Suprapubic skin (tissue), 4 donors: ENCODE measurements at regions not wholly inside any gene's neighbourhood (a gene's known extent, or its start where the extent isn't known, plus 50 kb on each side); places are given as distances from the start of the nearest gene placed in this dataset.

Experiments
- DNase-seq, 2 donors: peaks; one replicate each; pipeline ENCODE4 v3.0.0-alpha.2; 2019; ENCODE audit warnings: low spot score in 2 of 2
- H3K27ac ChIP-seq: fragments of 200-600 bp; sonication (generic); one replicate; pipeline ENCODE4 v1.5.1; 2019
- H3K27me3 ChIP-seq: fragments of 200-600 bp; sonication (generic); one replicate; pipeline ENCODE4 v1.5.1; 2019
- H3K36me3 ChIP-seq: fragments of 200-600 bp; sonication (generic); one replicate; pipeline ENCODE4 v1.5.1; 2019
- H3K4me1 ChIP-seq: fragments of 200-600 bp; sonication (generic); one replicate; pipeline ENCODE4 v1.5.1; 2019
- H3K4me3 ChIP-seq: fragments of 200-600 bp; sonication (generic); one replicate; pipeline ENCODE4 v1.5.1; 2019; ENCODE audit warnings: mild to moderate bottlenecking
- H3K9me3 ChIP-seq: fragments of 200-600 bp; sonication (generic); one replicate; pipeline ENCODE4 v1.5.1; 2019
- EP300 ChIP-seq: sonication (generic); formaldehyde crosslinking; IDR thresholded peaks from one replicate; pipeline ENCODE4 v1.6.1; 2017; ENCODE audit warnings: antibody characterized with exemption
- POLR2A ChIP-seq, 2 donors: fragments of 450-650 bp; IDR thresholded peaks; one replicate each; pipeline ENCODE4 v1.6.1; 2017; ENCODE audit warnings: antibody characterized with exemption in 2 of 2, mild to moderate bottlenecking in 2 of 2, moderate library complexity in 2 of 2
- POLR2AphosphoS5 ChIP-seq, 3 donors: sonication (generic); formaldehyde crosslinking; IDR thresholded peaks; one replicate each; pipeline ENCODE4 v1.6.1; 2017; ENCODE audit warnings: antibody characterized with exemption in 3 of 3
- WGBS: methylation state at CpG from one replicate; pipeline ENCODE4 v1.1.5; 2018; 5-methylcytosine and 5-hydroxymethylcytosine counted together
- TF ChIP-seq, protein P1 (sequence below), 2 donors: fragments of 200-600 bp in 1 of 2; fragments of 450-650 bp in 1 of 2; sonication (generic) in 1 of 2; IDR thresholded peaks; one replicate each; pipeline ENCODE4 v1.5.1; 2016 to 2019; ENCODE audit warnings: antibody characterized with exemption in 2 of 2, mild to moderate bottlenecking in 1 of 2, moderate library complexity in 1 of 2

DNA sequence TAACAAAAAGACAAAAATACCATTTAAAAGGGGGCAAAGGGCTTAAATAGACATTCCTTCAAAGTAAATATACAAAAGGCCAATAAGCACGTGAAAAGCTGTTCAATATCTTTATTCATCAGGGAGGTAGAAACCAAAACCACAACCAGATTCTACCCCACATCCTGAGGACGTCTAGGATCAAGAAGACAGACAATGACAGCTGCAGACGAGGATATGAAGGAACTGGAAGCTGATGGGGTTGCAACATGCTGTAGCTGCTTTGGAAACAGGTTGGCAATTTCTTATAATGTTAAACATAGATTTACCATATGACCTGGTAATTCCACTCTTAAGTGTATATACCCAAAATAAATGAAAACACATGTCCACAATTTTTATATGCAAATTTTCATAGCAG, 85.1 kb upstream of the C14orf180 start:
- H3K4me3 ChIP-seq: no peak overlapping the region
- no peaks in the 10 kb centered on the region for H3K9me3 ChIP-seq
- DNase-seq: no peak
- TF ChIP-seq EP300: no peak
- TF ChIP-seq POLR2A (IDR thresholded peaks at IDR 0.05): no peak
- TF ChIP-seq, protein P1, sequence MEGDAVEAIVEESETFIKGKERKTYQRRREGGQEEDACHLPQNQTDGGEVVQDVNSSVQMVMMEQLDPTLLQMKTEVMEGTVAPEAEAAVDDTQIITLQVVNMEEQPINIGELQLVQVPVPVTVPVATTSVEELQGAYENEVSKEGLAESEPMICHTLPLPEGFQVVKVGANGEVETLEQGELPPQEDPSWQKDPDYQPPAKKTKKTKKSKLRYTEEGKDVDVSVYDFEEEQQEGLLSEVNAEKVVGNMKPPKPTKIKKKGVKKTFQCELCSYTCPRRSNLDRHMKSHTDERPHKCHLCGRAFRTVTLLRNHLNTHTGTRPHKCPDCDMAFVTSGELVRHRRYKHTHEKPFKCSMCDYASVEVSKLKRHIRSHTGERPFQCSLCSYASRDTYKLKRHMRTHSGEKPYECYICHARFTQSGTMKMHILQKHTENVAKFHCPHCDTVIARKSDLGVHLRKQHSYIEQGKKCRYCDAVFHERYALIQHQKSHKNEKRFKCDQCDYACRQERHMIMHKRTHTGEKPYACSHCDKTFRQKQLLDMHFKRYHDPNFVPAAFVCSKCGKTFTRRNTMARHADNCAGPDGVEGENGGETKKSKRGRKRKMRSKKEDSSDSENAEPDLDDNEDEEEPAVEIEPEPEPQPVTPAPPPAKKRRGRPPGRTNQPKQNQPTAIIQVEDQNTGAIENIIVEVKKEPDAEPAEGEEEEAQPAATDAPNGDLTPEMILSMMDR (IDR thresholded peaks at IDR 0.05): no peak
- no peak for TF ChIP-seq POLR2AphosphoS5 (IDR thresholded peaks at IDR 0.05)
- H3K4me1 ChIP-seq: no peaks in the 10 kb centered on the region
- peaks cover 6% of the 10 kb centered on the region for H3K27me3 ChIP-seq
- 61% methylated on average over 3 of the region's 3 CpGs for WGBS
- no peak overlapping the region for H3K27ac ChIP-seq
- H3K36me3 ChIP-seq: no peaks in the 10 kb centered on the region

- 84% methylated on average over 6 of the region's 6 CpGs for WGBS
Measured at GRCh38 chr14:104496095-104496494, 83.5 kb upstream of the C14orf180 start.

DNA sequence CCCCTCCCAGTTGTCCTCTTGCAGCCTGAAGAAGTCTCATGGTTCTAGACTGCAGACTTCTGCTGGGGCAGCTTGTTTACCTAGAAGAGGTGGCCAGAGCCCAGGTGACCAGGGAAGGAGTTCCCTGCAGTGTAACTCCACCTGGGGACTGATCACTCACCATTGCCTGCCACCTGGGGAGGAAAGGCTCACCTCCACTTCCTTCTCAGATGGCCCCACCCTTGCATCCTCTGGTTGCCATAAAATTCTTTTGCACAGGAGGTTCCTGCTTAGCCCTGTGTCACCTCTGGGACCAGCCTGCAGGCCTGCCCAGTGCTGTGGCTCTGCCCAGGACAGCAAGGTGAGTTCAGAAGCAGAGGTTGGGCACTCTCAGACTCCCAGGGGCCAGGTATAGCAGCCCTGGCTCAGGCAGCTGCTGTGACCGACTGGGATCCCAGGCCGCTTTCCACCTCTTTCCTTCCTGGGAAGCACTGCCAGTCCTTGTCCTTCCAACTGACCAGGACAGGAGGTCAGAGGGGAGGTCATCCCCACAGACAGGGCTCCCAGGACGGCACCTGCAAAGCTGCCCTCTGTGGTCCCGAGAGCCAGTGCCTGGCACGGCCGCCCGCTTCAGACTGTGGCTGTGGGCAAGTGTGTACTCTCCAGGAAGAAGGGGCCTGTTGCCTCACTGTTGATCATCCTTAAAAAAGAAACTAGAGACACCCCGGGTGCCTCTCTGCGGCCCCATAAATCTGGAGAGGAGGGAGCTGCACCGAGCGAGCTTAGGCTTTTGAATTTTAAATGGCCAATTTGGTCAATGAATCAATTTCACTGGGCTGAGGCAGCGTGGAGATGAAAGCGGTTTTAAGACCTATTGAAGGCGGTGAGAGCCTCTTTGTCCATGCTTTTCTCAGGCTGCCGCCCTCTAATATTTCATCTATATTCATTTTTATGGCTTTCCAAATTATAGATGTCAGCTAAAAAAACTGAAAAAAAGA, 79.5 kb upstream of the C14orf180 start:
- TF ChIP-seq POLR2AphosphoS5 (IDR thresholded peaks at IDR 0.05): no peak
- TF ChIP-seq, protein P1 (IDR thresholded peaks at IDR 0.05): no peak
- TF ChIP-seq EP300: no peak
- no peak for TF ChIP-seq POLR2A (IDR thresholded peaks at IDR 0.05)
- Histone ChIP-seq H3K4me3 (no peak overlapping the region), H3K27ac (no peak overlapping the region), H3K9me3 (peaks cover 7% of the 10 kb centered on the region), H3K36me3 (no peaks in the 10 kb centered on the region), H3K4me1 (no peaks in the 10 kb centered on the region), H3K27me3 (peaks cover 16% of the 10 kb centered on the region)
- WGBS: 79% methylated on average over 15 of the region's 15 CpGs
- DNase-seq: peak in 1 of 2 donors; percentile 67

More at GRCh38 chr14:104496095-104496494, 83.5 kb upstream of the C14orf180 start:
- DNase-seq: no peak
- TF ChIP-seq POLR2AphosphoS5 (IDR thresholded peaks at IDR 0.05) (no peak), POLR2A (IDR thresholded peaks at IDR 0.05) (no peak), EP300 (no peak)
- TF ChIP-seq, protein P1 (IDR thresholded peaks at IDR 0.05): no peak
- no peaks in the 10 kb centered on the region for H3K4me1 ChIP-seq
- H3K4me3 ChIP-seq: no peak overlapping the region
- H3K27ac ChIP-seq: no peak overlapping the region
- peaks cover 3% of the 10 kb centered on the region for H3K27me3 ChIP-seq
- H3K36me3 ChIP-seq: no peaks in the 10 kb centered on the region
- H3K9me3 ChIP-seq: no peaks in the 10 kb centered on the region

DNA sequence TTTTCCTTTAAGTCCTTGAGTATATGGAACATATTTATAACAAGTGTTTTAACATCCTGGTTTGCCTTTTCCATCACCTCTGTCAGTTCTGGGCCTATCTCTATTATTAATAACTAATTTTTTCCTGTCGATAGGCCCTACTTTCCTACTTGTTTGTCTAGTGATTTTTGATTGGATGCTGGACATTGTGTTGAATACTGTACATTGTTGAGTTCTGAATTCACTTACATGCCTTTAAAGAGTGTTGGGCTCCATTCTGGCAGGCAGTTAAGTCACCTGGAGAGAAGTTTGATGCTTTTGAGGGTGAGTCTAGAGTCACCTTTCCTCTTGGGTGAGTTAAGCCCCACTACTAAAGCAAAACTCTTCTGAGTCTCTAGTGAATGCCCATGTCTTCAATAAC, 77.5 kb upstream of the C14orf180 start:
- Histone ChIP-seq H3K4me3 (no peak overlapping the region), H3K27ac (no peak overlapping the region), H3K27me3 (peaks cover 32% of the 10 kb centered on the region), H3K9me3 (peaks cover 7% of the 10 kb centered on the region), H3K4me1 (no peaks in the 10 kb centered on the region), H3K36me3 (no peaks in the 10 kb centered on the region)
- TF ChIP-seq POLR2A (IDR thresholded peaks at IDR 0.05) (no peak), EP300 (no peak), POLR2AphosphoS5 (IDR thresholded peaks at IDR 0.05) (no peak)
- TF ChIP-seq, protein P1 (IDR thresholded peaks at IDR 0.05): no peak
- DNase-seq: no peak
- 87% methylated on average over 1 of the region's 1 CpG for WGBS

DNA sequence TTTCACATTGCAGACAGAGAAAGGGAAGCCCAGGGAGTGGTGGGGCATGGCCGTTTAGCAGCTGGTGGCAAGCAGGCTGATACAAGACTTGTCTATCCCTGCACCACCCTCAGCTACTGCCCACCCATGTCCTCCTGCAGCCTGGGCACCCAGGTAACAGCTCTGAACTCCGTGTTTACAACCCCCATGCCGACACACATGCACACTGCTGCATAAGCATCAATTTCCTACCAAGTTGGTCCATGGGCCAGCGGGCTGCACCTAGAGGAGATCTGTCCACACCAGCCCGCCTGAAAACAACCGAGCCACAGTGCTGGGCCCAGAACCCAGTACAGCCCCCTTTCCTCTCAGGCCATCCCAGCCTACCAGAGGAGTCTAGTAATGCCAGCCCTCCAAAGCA, 75.9 kb upstream of the C14orf180 start:
- 73% methylated on average over 6 of the region's 6 CpGs for WGBS
- TF ChIP-seq POLR2AphosphoS5 (IDR thresholded peaks at IDR 0.05) (no peak), POLR2A (IDR thresholded peaks at IDR 0.05) (no peak), EP300 (no peak)
- TF ChIP-seq, protein P1 (IDR thresholded peaks at IDR 0.05): no peak
- no peak overlapping the region for H3K27ac ChIP-seq
- H3K4me3 ChIP-seq: no peak overlapping the region
- H3K27me3 ChIP-seq: peaks cover 32% of the 10 kb centered on the region
- peaks cover 7% of the 10 kb centered on the region for H3K9me3 ChIP-seq
- no peaks in the 10 kb centered on the region for H3K36me3 ChIP-seq
- DNase-seq: no peak
- no peaks in the 10 kb centered on the region for H3K4me1 ChIP-seq
